ENCODE measurements at regions not wholly inside any gene's neighbourhood (a gene's known extent, or its start where the extent isn't known, plus 50 kb on each side); places are given as distances from the start of the nearest gene placed in this dataset.

- TF ChIP-seq TRAFD1 (CRISPR knock-in tag; IDR thresholded peaks at IDR 0.05; ENCODE audit: borderline replicate concordance) = no peak
- TF ChIP-seq GATAD1 (CRISPR knock-in tag; IDR thresholded peaks at IDR 0.05) = peak; percentile 34; the same call in 1 of the 2 replicates
- TF ChIP-seq ZNF75D (CRISPR knock-in tag; IDR thresholded peaks at IDR 0.05; ENCODE audit: borderline replicate concordance) = no peak
- TF ChIP-seq SOX6 (IDR thresholded peaks at IDR 0.05) = no peak
- peak; percentile 72 for TF ChIP-seq SOX6 (CRISPR knock-in tag; IDR thresholded peaks at IDR 0.05)
- no peak for TF ChIP-seq EEA1 (CRISPR knock-in tag; IDR thresholded peaks at IDR 0.05; ENCODE audit: borderline replicate concordance)
- no peak for TF ChIP-seq ZNF562 (CRISPR knock-in tag; IDR thresholded peaks at IDR 0.05; ENCODE audit: borderline replicate concordance)
- TF ChIP-seq CCAR2 (optimal IDR thresholded peaks at IDR 0.05; ENCODE audit: low read depth, low read length) = no peak
- no peak for TF ChIP-seq GRHL1 (CRISPR knock-in tag; conservative IDR thresholded peaks at IDR 0.05)
- TF ChIP-seq BRD4 (CRISPR knock-in tag; IDR thresholded peaks at IDR 0.05) = no peak
- TF ChIP-seq TBX2 (CRISPR knock-in tag; IDR thresholded peaks at IDR 0.05; ENCODE audit: borderline replicate concordance) = peak; percentile 59; the same call in 1 of the 2 replicates
- peak; percentile 76 for TF ChIP-seq XRCC5 (optimal IDR thresholded peaks at IDR 0.05; ENCODE audit: low read length)
- TF ChIP-seq SRY (CRISPR knock-in tag; IDR thresholded peaks at IDR 0.05) = no peak
- TF ChIP-seq IKZF5 (CRISPR knock-in tag; IDR thresholded peaks at IDR 0.05) = no peak
- TF ChIP-seq ARNTL (CRISPR knock-in tag; IDR thresholded peaks at IDR 0.05) = 0 out of 2 replicates have a peak, but pooled peaks have one; percentile 20
- TF ChIP-seq ZFYVE20 (CRISPR knock-in tag; IDR thresholded peaks at IDR 0.05; ENCODE audit: borderline replicate concordance, low read depth) = no peak
- peak; percentile 53; the same call in 1 of the 2 replicates for TF ChIP-seq ZNF556 (CRISPR knock-in tag; IDR thresholded peaks at IDR 0.05; ENCODE audit: borderline replicate concordance)
- TF ChIP-seq KDM5B (CRISPR knock-in tag; IDR thresholded peaks at IDR 0.05; ENCODE audit: borderline replicate concordance) = no peak
- TF ChIP-seq ZNF724P (CRISPR knock-in tag; IDR thresholded peaks at IDR 0.05; ENCODE audit: borderline replicate concordance) = no peak
- no peak for TF ChIP-seq ZNF607 (CRISPR knock-in tag; IDR thresholded peaks at IDR 0.05; ENCODE audit: borderline replicate concordance)
These were observed 209.3 kb downstream of the AHR start (continued) for GRCh38 chr7:17507717-17508116.

Data from HepG2 (cell line).